Vagina (tissue), 2 donors: ENCODE measurements at regions not wholly inside any gene's neighbourhood (a gene's known extent, or its start where the extent isn't known, plus 50 kb on each side); places are given as distances from the start of the nearest gene placed in this dataset.

Experiments
- CTCF ChIP-seq, 3 experiments: fragments of 450-650 bp in 2 of 3; fragments of 200-600 bp in 1 of 3; sonication (generic) in 1 of 3; IDR thresholded peaks; one replicate each; pipeline ENCODE4 v1.5.1; 2017 to 2019; ENCODE audit warnings: antibody characterized with exemption in 3 of 3, mild to moderate bottlenecking in 2 of 3, moderate library complexity in 2 of 3
- POLR2A ChIP-seq, 2 donors: fragments of 450-650 bp; IDR thresholded peaks; one replicate each; pipeline ENCODE4 v1.6.1; 2017; ENCODE audit warnings: antibody characterized with exemption in 2 of 2, mild to moderate bottlenecking in 2 of 2, moderate library complexity in 2 of 2
- POLR2AphosphoS5 ChIP-seq, 2 donors: sonication (generic); formaldehyde crosslinking; IDR thresholded peaks; one replicate each; pipeline ENCODE4 v1.9.0; 2017; ENCODE audit warnings: antibody characterized with exemption in 2 of 2, mild to moderate bottlenecking in 2 of 2, low read depth in 1 of 2; ENCODE audit not compliant: insufficient read depth in 1 of 2

- TF ChIP-seq CTCF (IDR thresholded peaks at IDR 0.05) (no peak), POLR2A (IDR thresholded peaks at IDR 0.05) (no peak), POLR2AphosphoS5 (IDR thresholded peaks at IDR 0.05; ENCODE audit: insufficient read depth in 1 of 2, low read depth in 1 of 2) (no peak)
Observed at GRCh38 chr5:136780518-136780917, 415.2 kb upstream of the TRPC7 start.
